ENCODE measurements at regions not wholly inside any gene's neighbourhood (a gene's known extent, or its start where the extent isn't known, plus 50 kb on each side); places are given as distances from the start of the nearest gene placed in this dataset.

DNA sequence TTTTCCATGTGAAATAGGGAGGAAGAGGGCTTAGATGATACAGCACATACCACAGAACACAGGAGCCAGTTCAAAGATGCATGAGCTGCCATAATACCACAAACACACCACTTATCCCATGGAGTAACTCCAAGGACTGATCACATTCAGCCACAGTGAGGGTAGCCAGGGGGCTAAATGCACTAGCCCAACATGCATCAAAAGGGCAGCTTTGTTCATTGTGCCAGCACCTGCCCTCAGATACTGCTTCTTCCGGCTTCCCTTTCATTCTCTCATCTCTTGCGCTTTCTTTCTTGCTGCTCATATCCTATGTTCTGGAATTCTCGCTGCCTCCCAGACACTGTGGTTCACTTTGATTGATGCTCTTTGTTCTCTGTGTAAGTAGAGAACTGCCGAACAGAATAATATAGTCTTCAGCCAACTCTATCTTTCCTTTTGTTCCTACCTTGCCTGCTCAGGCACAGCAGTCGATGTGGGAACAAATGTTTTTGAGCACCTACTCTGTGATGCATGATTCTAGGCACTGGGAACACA, 50.0 kb upstream of the SYT6 start:
- TF ChIP-seq CTCF (IDR thresholded peaks at IDR 0.05; ENCODE audit: unreplicated experiment), result no peak
- DNase-seq, result no peak
- H3K36me3 Mint-ChIP-seq (ENCODE audit: insufficient read depth, unreplicated experiment), result no peaks in the 10 kb centered on the region
- intact Hi-C loops (cut with micrococcal nuclease; ENCODE audit: unreplicated experiment), result no loop called here
- CTCF ChIA-PET, result no interaction called here
- no TSS peak for BruUV-seq (replicated peaks)
- H3K9me3 Mint-ChIP-seq (ENCODE audit: low read depth, unreplicated experiment), result no peaks in the 10 kb centered on the region
- no peak overlapping the region for H3K27ac Mint-ChIP-seq (ENCODE audit: unreplicated experiment)
- peaks cover 92% of the 10 kb centered on the region for H3K27me3 Mint-ChIP-seq (ENCODE audit: unreplicated experiment)
- no peak overlapping the region for H3K4me3 Mint-ChIP-seq (ENCODE audit: low read depth, unreplicated experiment)
- no peaks in the 10 kb centered on the region for H3K4me1 Mint-ChIP-seq (ENCODE audit: low read depth, unreplicated experiment)
